ENCODE measurements at regions not wholly inside any gene's neighbourhood (a gene's known extent, or its start where the extent isn't known, plus 50 kb on each side); places are given as distances from the start of the nearest gene placed in this dataset.
"Not testable (repeated sequence)": the region's sequence is repeated elsewhere in the genome, so short reads cannot be mapped to it uniquely, and the experiment has no call there.

GRCh38 chr3:28156599-28156998, 84.8 kb upstream of the CMC1 start:
- TF ChIP-seq CTCF (IDR thresholded peaks at IDR 0.05); SIN3A (IDR thresholded peaks at IDR 0.05; ENCODE audit: borderline replicate concordance, insufficient read depth, low read depth, low read length); REST (IDR thresholded peaks at IDR 0.05; ENCODE audit: insufficient read depth in 1 of 2, low read depth in 2 of 2, low read length in 1 of 2); POLR2AphosphoS5 (IDR thresholded peaks at IDR 0.05; ENCODE audit: low read depth, low read length); TCF7L2 (IDR thresholded peaks at IDR 0.05; ENCODE audit: low read depth, low read length): not testable (repeated sequence)
